Heart left ventricle (tissue), 13 donors: ENCODE measurements at regions not wholly inside any gene's neighbourhood (a gene's known extent, or its start where the extent isn't known, plus 50 kb on each side); places are given as distances from the start of the nearest gene placed in this dataset.

Source experiments
- CTCF ChIP-seq, 12 donors: fragments of 200-600 bp; sonication (generic) in 4 of 12; IDR thresholded peaks; one replicate each; pipeline versions ENCODE4 v1.5.0 to v1.8.0; 2018 to 2022; ENCODE audit warnings: antibody characterized with exemption in 12 of 12, mild to moderate bottlenecking in 5 of 12
- POLR2A ChIP-seq, 2 donors: fragments of 450-650 bp; IDR thresholded peaks; one replicate each; pipeline ENCODE4 v1.6.1; 2017; ENCODE audit warnings: antibody characterized with exemption in 2 of 2, mild to moderate bottlenecking in 2 of 2, moderate library complexity in 2 of 2
- donor health status: ischemic (EF 13 %, LVEDD 7.1; RV severe dilation, severe dysfunction).
- donor health status: DM: no; HTN: yes; CAD: no.
- donor health status: DM: no; HTN: no; CAD: no.
- donor health status: ischemic (EF 25% LVEDD 6.9; RV normal size, moderate dysfunction).
- donor health status: ischemic (EF 25% LVEDD 5.7; RV mildly dilated, moderate dysfunction).
- donor health status: ischemic (EF 35%, LVEDD 5.7; RV mildly dilated, moderate dysfunction).
- donor health status: nonischemic (EF 11% LVEDD 7.7; RV severe dilation, severe dysfunction).
- donor health status: DM: yes; HTN: yes; CAD: no.
- donor health status: PGD.
- donor health status: ischemic (EF 29% LVEDD 5.4; RV normal size, mild dysfunction).
- donor health status: nonischemic (EF 23%, LVEDD 6.1; RV moderate dilation, normal function).

GRCh38 chrX:54633641-54634040 is 103.6 kb downstream of the GNL3L start:
- TF ChIP-seq CTCF (IDR thresholded peaks at IDR 0.05) = no peak
- TF ChIP-seq POLR2A (IDR thresholded peaks at IDR 0.05) = no peak
